GM23338 (cell line): ENCODE measurements at regions not wholly inside any gene's neighbourhood (a gene's known extent, or its start where the extent isn't known, plus 50 kb on each side); places are given as distances from the start of the nearest gene placed in this dataset.

ENCODE experiments used
- CTCF ChIP-seq, 2 experiments: fragments of 200-600 bp in 1 of 2; sonication (generic) in 1 of 2; conservative IDR thresholded peaks; 2 replicates each; pipeline versions ENCODE4 v1.5.1 to v1.6.1; 2016 to 2017; ENCODE audit warnings: antibody characterized with exemption in 2 of 2, low read depth in 2 of 2, mild to moderate bottlenecking in 2 of 2, moderate library complexity in 1 of 2
- ETS1 ChIP-seq: IDR thresholded peaks from 2 replicates; pipeline ENCODE4 v1.6.1; 2016; ENCODE audit warnings: antibody characterized with exemption
- EZH2 ChIP-seq: fragments of 200-600 bp; sonication (generic); IDR thresholded peaks from one replicate; pipeline ENCODE4 v1.8.0; 2017; ENCODE audit warnings: antibody characterized with exemption, mild to moderate bottlenecking, low read depth; ENCODE audit not compliant: unreplicated experiment
- EZH2phosphoT487 ChIP-seq: fragments of 200-600 bp; sonication (generic); IDR thresholded peaks from one replicate; pipeline ENCODE4 v1.8.1; 2018; ENCODE audit warnings: antibody characterized with exemption; ENCODE audit not compliant: unreplicated experiment
- JUNB ChIP-seq: IDR thresholded peaks from one replicate; pipeline ENCODE4 v1.6.1; 2016; ENCODE audit warnings: antibody characterized with exemption; ENCODE audit not compliant: unreplicated experiment
- NANOG ChIP-seq: IDR thresholded peaks from 2 replicates; pipeline ENCODE4 v1.6.1; 2016; ENCODE audit warnings: antibody characterized with exemption, borderline replicate concordance
- POLR2AphosphoS5 ChIP-seq: IDR thresholded peaks from 2 replicates; pipeline ENCODE4 v1.6.1; 2016; ENCODE audit warnings: antibody characterized with exemption, low read depth
- REST ChIP-seq: IDR thresholded peaks from one replicate; pipeline ENCODE4 v1.6.1; 2018; ENCODE audit warnings: antibody characterized with exemption; ENCODE audit not compliant: unreplicated experiment
- STAT1 ChIP-seq: IDR thresholded peaks from one replicate; pipeline ENCODE4 v1.6.1; 2016; ENCODE audit warnings: antibody characterized with exemption; ENCODE audit not compliant: unreplicated experiment
- ZNF114 ChIP-seq: fragments of 250-450 bp; sonication (Bioruptor Pico); IDR thresholded peaks from 2 replicates; pipeline ENCODE4 v1.5.0; 2020; ENCODE audit warnings: mild to moderate bottlenecking, moderate library complexity
- ZNF462 ChIP-seq: fragments of 250-450 bp; sonication (Bioruptor Pico); IDR thresholded peaks from 2 replicates; pipeline ENCODE4 v1.5.0; 2020; ENCODE audit warnings: mild to moderate bottlenecking, moderate library complexity

GRCh38 chr7:7122033-7122478 lies 60.3 kb upstream of the C1GALT1 start:
- TF ChIP-seq NANOG (no peak), CTCF (conservative IDR thresholded peaks at IDR 0.05; ENCODE audit: low read depth in 2 of 2) (no peak), POLR2AphosphoS5 (no peak), STAT1 (no peak), ZNF114 (CRISPR knock-in tag) (no peak), EZH2 (no peak), ETS1 (no peak), REST (no peak), EZH2phosphoT487 (no peak), JUNB (no peak), ZNF462 (CRISPR knock-in tag) (no peak)
